Coronary artery (tissue), 2 donors: ENCODE measurements at regions not wholly inside any gene's neighbourhood (a gene's known extent, or its start where the extent isn't known, plus 50 kb on each side); places are given as distances from the start of the nearest gene placed in this dataset.

Experiments
- DNase-seq: peaks from one replicate; pipeline ENCODE4 v3.0.0-alpha.2; 2017; ENCODE audit warnings: low spot score
- H3K27ac ChIP-seq, 2 donors: fragments of 200-600 bp; sonication (generic); one replicate each; pipeline ENCODE4 v1.5.1; 2016 to 2019
- H3K4me3 ChIP-seq: fragments of 200-600 bp; sonication (generic); 2 replicates; pipeline ENCODE4 v1.5.1; 2016; ENCODE audit warnings: mild to moderate bottlenecking, moderate library complexity
- CTCF ChIP-seq: fragments of 200-600 bp; sonication (generic); IDR thresholded peaks from one replicate; pipeline ENCODE4 v1.5.1; 2019; ENCODE audit warnings: antibody characterized with exemption

DNA sequence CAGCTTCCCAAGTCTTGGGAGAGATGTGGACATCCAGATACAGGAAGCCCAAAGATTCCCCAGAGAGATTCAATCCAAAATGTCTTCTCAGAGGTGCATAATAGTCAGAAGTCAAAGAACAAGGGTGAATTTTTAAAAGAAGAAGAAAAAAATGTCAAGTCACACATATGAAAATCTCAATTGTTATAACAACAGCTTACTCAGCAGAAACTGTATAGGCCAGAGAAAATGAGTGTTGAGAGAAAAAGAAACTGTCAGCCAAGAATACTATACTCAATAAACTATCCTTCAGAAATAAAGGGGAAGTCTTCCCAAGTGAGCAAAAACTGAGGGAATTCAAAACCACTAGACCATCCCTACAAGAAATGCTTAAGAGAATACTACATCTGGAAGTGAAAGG is 612.9 kb upstream of the POU3F3 start:
- no peak overlapping the region for H3K27ac ChIP-seq
- no peak for DNase-seq
- TF ChIP-seq CTCF, result no peak
- no peak overlapping the region for H3K4me3 ChIP-seq

DNA sequence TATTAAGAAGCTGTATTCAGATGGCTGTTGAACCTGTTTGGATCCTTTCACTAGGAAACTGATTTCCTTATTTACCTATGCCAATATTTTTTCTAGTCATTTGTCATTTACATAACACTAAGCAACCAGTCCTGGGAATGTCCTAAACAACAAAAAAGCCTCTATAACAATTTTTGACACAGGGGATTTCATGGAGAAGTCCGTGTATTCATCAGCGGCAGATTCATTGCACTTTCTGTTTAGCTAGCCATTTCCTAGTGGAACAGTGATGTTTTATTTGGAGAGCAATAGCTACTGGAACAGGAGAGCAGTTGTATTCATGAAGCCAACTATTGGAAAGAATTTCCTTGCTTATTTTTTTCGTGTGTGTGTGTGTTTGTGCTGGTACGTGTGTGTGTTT is 604.3 kb upstream of the POU3F3 start:
- TF ChIP-seq CTCF, result no peak
- DNase-seq, result no peak
- Histone ChIP-seq H3K4me3 (no peak overlapping the region), H3K27ac (no peak overlapping the region)

DNA sequence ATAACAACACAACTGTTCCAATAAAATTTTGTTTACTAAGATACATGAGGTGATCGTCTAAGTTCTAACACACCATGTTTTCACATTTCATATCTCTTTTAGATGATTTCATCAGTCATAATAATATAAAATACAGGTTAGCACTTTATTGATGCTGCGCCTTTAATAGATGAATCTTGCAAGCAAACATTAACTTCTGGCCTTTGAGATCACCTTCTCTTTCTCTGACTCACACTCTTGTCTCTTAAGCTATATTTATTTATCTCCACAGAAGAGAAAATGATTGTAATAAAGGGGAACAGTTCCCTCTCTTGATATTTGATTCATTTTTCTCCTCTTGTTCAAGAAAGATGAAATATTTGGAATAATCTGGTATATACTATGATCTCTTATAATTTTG is 603.3 kb upstream of the POU3F3 start:
- Histone ChIP-seq H3K4me3 (no peak overlapping the region), H3K27ac (no peak overlapping the region)
- no peak for TF ChIP-seq CTCF
- no peak for DNase-seq

GRCh38 chr2:104254017-104254416 is 599.9 kb upstream of the POU3F3 start:
- TF ChIP-seq CTCF, result no peak
- no peak for DNase-seq
- no peak overlapping the region for H3K4me3 ChIP-seq
- no peak overlapping the region for H3K27ac ChIP-seq

- TF ChIP-seq CTCF, result no peak
- no peak for DNase-seq
- H3K4me3 ChIP-seq, result no peak overlapping the region
Measured at GRCh38 chr2:104262714-104263113, 591.2 kb upstream of the POU3F3 start.

GRCh38 chr2:104279646-104280045 is 574.3 kb upstream of the POU3F3 start:
- Histone ChIP-seq H3K27ac (no peak overlapping the region), H3K4me3 (no peak overlapping the region)
- no peak for DNase-seq
- no peak for TF ChIP-seq CTCF

More at GRCh38 chr2:104262714-104263113, 591.2 kb upstream of the POU3F3 start:
- no peak overlapping the region for H3K27ac ChIP-seq

DNA sequence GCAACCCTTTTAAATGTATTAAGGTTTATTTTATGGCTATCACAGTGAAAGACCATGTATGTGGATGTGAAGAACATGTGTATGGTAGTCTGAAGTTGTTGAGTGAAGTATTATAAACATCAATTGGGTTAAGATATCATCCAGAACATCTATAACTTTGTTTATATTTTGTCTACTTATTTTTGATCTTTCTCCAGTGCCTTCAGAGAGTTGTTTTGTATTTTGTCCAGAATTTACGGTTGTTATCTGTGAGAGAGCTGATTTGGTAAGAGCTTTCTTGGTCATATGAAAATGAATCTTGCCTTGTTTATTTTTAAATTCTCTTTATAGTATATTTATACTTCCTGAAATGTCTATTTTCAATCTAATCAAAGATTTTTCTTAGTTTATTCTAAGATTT is 573.7 kb upstream of the POU3F3 start:
- no peak overlapping the region for H3K4me3 ChIP-seq
- TF ChIP-seq CTCF, result no peak
- no peak for DNase-seq
- H3K27ac ChIP-seq, result no peak overlapping the region
